ENCODE measurements at regions not wholly inside any gene's neighbourhood (a gene's known extent, or its start where the extent isn't known, plus 50 kb on each side); places are given as distances from the start of the nearest gene placed in this dataset.

- CTCF ChIA-PET: no interaction called here
Measured at GRCh38 chr7:157475095-157475494, 138.3 kb downstream of the DNAJB6 start.

GRCh38 chr7:157475601-157476000, 138.8 kb downstream of the DNAJB6 start:
- H3K9me3 ChIP-seq (ENCODE audit: control insufficient read depth in 1 of 2, insufficient read depth in 1 of 2, low read length in 2 of 2): peaks cover 20 to 21% of the 10 kb centered on the region in 2 experiments
- no peak for ATAC-seq (ENCODE audit: poor library complexity)
- Mint-ChIP-seq H3K4me3 (no peak overlapping the region), H3K27me3 (no peaks in the 10 kb centered on the region), H3K36me3 (ENCODE audit: low read depth) (peaks cover 16% of the 10 kb centered on the region), H3K27ac (no peak overlapping the region), H3K4me1 (ENCODE audit: low read depth) (peaks cover 64% of the 10 kb centered on the region), H3K9me3 (peaks cover 5% of the 10 kb centered on the region)
- no peak for TF ChIP-seq CTCF (IDR thresholded peaks at IDR 0.05)
- no peak overlapping the region for H3K4me3 ChIP-seq (ENCODE audit: low read length)
- no peaks in the 10 kb centered on the region for H3K36me3 ChIP-seq (ENCODE audit: insufficient read depth, low read length)
- H3K27ac ChIP-seq (ENCODE audit: low read depth in 1 of 2, low read length in 2 of 2): no peak overlapping the region
- peaks cover 74% of the 10 kb centered on the region for H3K4me1 ChIP-seq (ENCODE audit: insufficient read depth, low read length)
- no peaks in the 10 kb centered on the region for H3K27me3 ChIP-seq (ENCODE audit: control insufficient read depth in 1 of 2, insufficient read depth in 2 of 2, low read length in 2 of 2)
- POLR2A ChIA-PET: no interaction called here
- intact Hi-C loops (cut with DNase I, micrococcal nuclease): no loop called here
- CTCF ChIA-PET: no interaction called here
- no peak for DNase-seq

More at GRCh38 chr7:157475095-157475494, 138.3 kb downstream of the DNAJB6 start:
- Histone ChIP-seq H3K27me3 (ENCODE audit: control insufficient read depth in 1 of 2, insufficient read depth in 2 of 2, low read length in 2 of 2) (no peaks in the 10 kb centered on the region), H3K4me1 (ENCODE audit: insufficient read depth, low read length) (peaks cover 76% of the 10 kb centered on the region), H3K9me3 (ENCODE audit: control insufficient read depth in 1 of 2, insufficient read depth in 1 of 2, low read length in 2 of 2) (peaks cover 20 to 21% of the 10 kb centered on the region in 2 experiments), H3K36me3 (ENCODE audit: insufficient read depth, low read length) (no peaks in the 10 kb centered on the region), H3K4me3 (ENCODE audit: low read length) (no peak overlapping the region), H3K27ac (ENCODE audit: low read depth in 1 of 2, low read length in 2 of 2) (no peak overlapping the region)
- Mint-ChIP-seq H3K4me3 (no peak overlapping the region), H3K9me3 (peaks cover 5% of the 10 kb centered on the region), H3K36me3 (ENCODE audit: low read depth) (peaks cover 16% of the 10 kb centered on the region), H3K27me3 (no peaks in the 10 kb centered on the region), H3K27ac (peak overlapping the region; percentile 27), H3K4me1 (ENCODE audit: low read depth) (peaks cover 65% of the 10 kb centered on the region)
- POLR2A ChIA-PET: no interaction called here
- intact Hi-C loops (cut with DNase I, micrococcal nuclease): no loop called here
- TF ChIP-seq CTCF (IDR thresholded peaks at IDR 0.05): no peak
- ATAC-seq (ENCODE audit: poor library complexity): no peak
- DNase-seq: no peak

GRCh38 chr7:157476201-157476600, 139.4 kb downstream of the DNAJB6 start:
- Mint-ChIP-seq H3K27ac (no peak overlapping the region), H3K4me3 (no peak overlapping the region), H3K4me1 (ENCODE audit: low read depth) (peaks cover 58% of the 10 kb centered on the region), H3K9me3 (peaks cover 5% of the 10 kb centered on the region), H3K27me3 (no peaks in the 10 kb centered on the region), H3K36me3 (ENCODE audit: low read depth) (peaks cover 16% of the 10 kb centered on the region)
- Histone ChIP-seq H3K36me3 (ENCODE audit: insufficient read depth, low read length) (no peaks in the 10 kb centered on the region), H3K4me3 (ENCODE audit: low read length) (no peak overlapping the region), H3K27me3 (ENCODE audit: control insufficient read depth in 1 of 2, insufficient read depth in 2 of 2, low read length in 2 of 2) (no peaks in the 10 kb centered on the region), H3K4me1 (ENCODE audit: insufficient read depth, low read length) (peaks cover 68% of the 10 kb centered on the region), H3K27ac (ENCODE audit: low read depth in 1 of 2, low read length in 2 of 2) (no peak overlapping the region), H3K9me3 (ENCODE audit: control insufficient read depth in 1 of 2, insufficient read depth in 1 of 2, low read length in 2 of 2) (peaks cover 20 to 21% of the 10 kb centered on the region in 2 experiments)
- POLR2A ChIA-PET: no interaction called here
- intact Hi-C loops (cut with DNase I, micrococcal nuclease): no loop called here
- no peak for ATAC-seq (ENCODE audit: poor library complexity)
- CTCF ChIA-PET: no interaction called here
- TF ChIP-seq CTCF (IDR thresholded peaks at IDR 0.05): no peak
- DNase-seq: no peak
